ENCODE measurements at regions not wholly inside any gene's neighbourhood (a gene's known extent, or its start where the extent isn't known, plus 50 kb on each side); places are given as distances from the start of the nearest gene placed in this dataset.

GRCh38 chr3:106371971-106372805 is 503.4 kb upstream of the CBLB start:
- no peak overlapping the region for H3K27ac ChIP-seq
- 55 to 66% methylated on average over 1 of the region's 1 CpG for WGBS, 2 donors
- no peak for ATAC-seq
- DNase-seq: no peak
- no peak overlapping the region for H3K4me3 ChIP-seq
- FAIRE-seq: no peak
- no peaks in the 10 kb centered on the region for H3K4me1 ChIP-seq
- TF ChIP-seq CTCF (IDR thresholded peaks at IDR 0.05): no peak
- H3K9me3 ChIP-seq: no peaks in the 10 kb centered on the region
- no peaks in the 10 kb centered on the region for H3K36me3 ChIP-seq
- intact Hi-C loops (cut with DNase I): no loop called here
- H3K27me3 ChIP-seq: no peaks in the 10 kb centered on the region

- Histone ChIP-seq H3K9me3 (no peaks in the 10 kb centered on the region), H3K4me1 (no peaks in the 10 kb centered on the region), H3K27me3 (no peaks in the 10 kb centered on the region), H3K36me3 (no peaks in the 10 kb centered on the region), H3K4me3 (no peak overlapping the region), H3K27ac (no peak overlapping the region)
- TF ChIP-seq CTCF (IDR thresholded peaks at IDR 0.05): no peak
- no peak for ATAC-seq
- DNase-seq: no peak
- 38 to 50% methylated on average over 1 of the region's 1 CpG for WGBS, 2 donors
- FAIRE-seq: no peak
- intact Hi-C loops (cut with DNase I): no loop called here
Observed at GRCh38 chr3:106372806-106373190, 504.0 kb upstream of the CBLB start.

- H3K4me1 ChIP-seq: no peaks in the 10 kb centered on the region
- no peak for TF ChIP-seq CTCF (IDR thresholded peaks at IDR 0.05)
- intact Hi-C loops (cut with DNase I): no loop called here
- no peak overlapping the region for H3K27ac ChIP-seq
- H3K4me3 ChIP-seq: no peak overlapping the region
- H3K9me3 ChIP-seq: no peaks in the 10 kb centered on the region
- H3K27me3 ChIP-seq: no peaks in the 10 kb centered on the region
- H3K36me3 ChIP-seq: no peaks in the 10 kb centered on the region
- no peak for DNase-seq
- no peak for FAIRE-seq
- WGBS, 2 donors: 50 to 73% methylated on average over 5 of the region's 5 CpGs
- no peak for ATAC-seq
Observed at GRCh38 chr3:106376016-106376570, 507.3 kb upstream of the CBLB start.

DNA sequence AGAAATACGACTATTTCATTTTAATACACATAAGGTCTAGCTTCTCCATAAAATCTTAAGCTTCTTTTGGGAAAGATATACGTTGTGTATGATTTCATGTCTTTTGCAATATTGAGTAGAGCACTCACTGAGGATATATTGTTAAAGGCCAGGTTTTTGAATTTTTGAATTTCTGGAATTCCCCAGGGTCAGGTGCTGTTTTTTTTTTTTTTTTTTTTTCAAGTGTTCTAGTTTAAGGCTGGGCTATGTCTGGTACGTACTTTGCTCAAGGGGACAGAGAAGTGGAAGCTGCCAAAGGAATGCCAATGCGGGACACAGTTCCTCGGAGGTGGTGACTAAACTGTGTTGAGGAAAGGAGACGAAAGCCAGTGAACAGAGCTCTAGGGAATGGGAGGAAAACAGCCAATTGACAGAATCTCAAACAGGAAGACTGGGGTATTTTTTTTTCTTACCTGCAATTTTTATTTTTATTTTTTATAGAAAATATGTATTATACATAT is 510.5 kb upstream of the CBLB start:
- no peaks in the 10 kb centered on the region for H3K4me1 ChIP-seq
- H3K9me3 ChIP-seq: no peaks in the 10 kb centered on the region
- no peak overlapping the region for H3K27ac ChIP-seq
- no peak for FAIRE-seq
- no peak overlapping the region for H3K4me3 ChIP-seq
- no peak for DNase-seq
- TF ChIP-seq CTCF (IDR thresholded peaks at IDR 0.05): no peak
- H3K36me3 ChIP-seq: no peaks in the 10 kb centered on the region
- no peaks in the 10 kb centered on the region for H3K27me3 ChIP-seq
- intact Hi-C loops (cut with DNase I): no loop called here
- ATAC-seq: no peak
- 60 to 74% methylated on average over 6 of the region's 6 CpGs for WGBS, 2 donors

GRCh38 chr3:106380232-106380631 is 511.4 kb upstream of the CBLB start:
- no peak overlapping the region for H3K27ac ChIP-seq
- H3K4me3 ChIP-seq: no peak overlapping the region
- H3K9me3 ChIP-seq: no peaks in the 10 kb centered on the region
- WGBS, 2 donors: 19 to 22% methylated on average over 1 of the region's 1 CpG
- no peak for DNase-seq
- H3K4me1 ChIP-seq: no peaks in the 10 kb centered on the region
- no peaks in the 10 kb centered on the region for H3K36me3 ChIP-seq
- no peak for ATAC-seq
- no peak for FAIRE-seq
- no peaks in the 10 kb centered on the region for H3K27me3 ChIP-seq
- intact Hi-C loops (cut with DNase I): no loop called here
- TF ChIP-seq CTCF (IDR thresholded peaks at IDR 0.05): no peak

Data from pancreas (tissue), 10 donors.